ENCODE measurements at regions not wholly inside any gene's neighbourhood (a gene's known extent, or its start where the extent isn't known, plus 50 kb on each side); places are given as distances from the start of the nearest gene placed in this dataset.

- DNase-seq (ENCODE audit: low spot score) = no peak
These were observed 79.6 kb upstream of the UQCRFS1 start for GRCh38 chr19:29292562-29292961.

DNA sequence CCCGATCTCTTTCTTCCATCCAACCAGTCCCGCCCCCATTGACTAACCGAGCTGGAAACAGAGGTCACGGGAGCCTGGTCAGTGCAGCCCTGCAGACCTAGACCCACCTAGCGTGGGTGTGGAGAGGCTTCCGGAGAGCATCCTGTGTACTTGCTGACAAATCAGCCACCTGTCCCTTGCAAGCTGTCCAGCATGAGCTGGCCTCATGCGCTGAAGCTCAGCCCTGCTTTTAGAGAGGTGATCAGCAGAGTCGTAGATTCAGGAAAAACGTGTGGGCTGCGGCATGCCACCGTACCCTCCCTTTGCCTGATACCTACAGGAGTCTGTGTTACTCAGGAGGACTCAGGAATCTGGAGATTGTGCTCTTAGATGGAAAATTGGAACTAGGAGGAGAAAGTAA, 80.3 kb upstream of the UQCRFS1 start:
- DNase-seq (ENCODE audit: low spot score) = no peak

GRCh38 chr19:29293736-29294342, 80.9 kb upstream of the UQCRFS1 start:
- DNase-seq (ENCODE audit: low spot score) = no peak

DNA sequence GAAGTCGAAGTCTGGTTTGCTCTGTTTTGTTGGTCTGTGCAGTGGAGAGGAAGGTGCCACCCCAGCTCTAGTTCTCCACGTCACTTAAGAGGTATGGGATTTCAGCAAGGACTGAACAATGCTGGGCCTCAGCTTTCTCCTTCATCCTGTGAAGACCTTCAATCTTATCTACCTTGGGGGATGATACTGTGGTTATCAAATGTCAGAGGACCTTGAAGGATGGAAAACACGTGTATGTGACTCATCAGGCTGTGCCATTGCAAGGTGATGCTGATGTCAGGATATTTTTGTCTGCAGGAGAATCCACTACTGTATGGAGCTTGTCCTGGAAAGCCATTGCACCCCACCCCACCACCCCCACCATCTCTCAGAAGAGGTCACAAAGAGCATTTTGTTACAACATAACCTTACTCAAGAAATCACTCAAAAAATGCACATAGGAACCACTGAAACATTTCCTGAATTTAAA, 81.4 kb upstream of the UQCRFS1 start:
- DNase-seq (ENCODE audit: low spot score) = no peak

DNA sequence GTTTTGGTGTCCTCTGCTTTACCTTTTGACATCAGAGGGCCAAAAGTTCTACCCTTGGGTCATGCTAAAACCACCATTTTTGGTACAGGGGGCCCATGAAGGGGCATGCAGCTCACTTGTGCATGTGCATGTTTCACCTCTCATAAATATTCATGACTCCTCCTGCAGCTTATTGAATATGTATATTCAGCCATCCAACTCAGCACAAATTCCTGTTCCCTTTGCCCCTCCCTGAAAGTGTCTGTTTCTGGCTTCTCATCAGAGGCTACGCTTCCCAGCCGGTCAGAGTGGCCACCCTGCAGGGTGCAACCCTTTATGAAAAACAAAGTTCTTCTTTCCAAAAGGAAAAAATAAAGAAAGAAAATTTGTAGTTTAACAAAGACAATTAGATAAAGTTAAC, 82.3 kb upstream of the UQCRFS1 start:
- no peak for DNase-seq (ENCODE audit: low spot score)

DNA sequence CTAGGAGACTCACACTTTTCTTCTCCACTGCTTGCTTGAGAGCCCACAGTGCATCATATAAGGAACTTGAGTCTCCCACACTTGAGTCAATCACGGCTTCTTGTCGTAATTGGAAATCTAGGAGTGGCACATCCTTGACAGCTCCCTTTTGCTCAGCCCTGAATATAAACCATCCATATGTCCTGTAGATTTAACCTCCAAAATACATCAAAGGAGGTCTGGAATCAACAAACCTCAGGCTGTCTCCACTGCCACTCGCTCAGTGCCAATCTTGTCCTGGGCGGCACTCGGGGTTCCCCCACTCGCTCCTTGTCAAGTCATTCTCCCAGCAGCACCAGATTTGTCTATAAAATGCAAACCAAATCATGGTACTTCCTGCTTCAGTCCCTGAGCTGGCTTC, 84.4 kb upstream of the UQCRFS1 start:
- DNase-seq (ENCODE audit: low spot score) = no peak

DNA sequence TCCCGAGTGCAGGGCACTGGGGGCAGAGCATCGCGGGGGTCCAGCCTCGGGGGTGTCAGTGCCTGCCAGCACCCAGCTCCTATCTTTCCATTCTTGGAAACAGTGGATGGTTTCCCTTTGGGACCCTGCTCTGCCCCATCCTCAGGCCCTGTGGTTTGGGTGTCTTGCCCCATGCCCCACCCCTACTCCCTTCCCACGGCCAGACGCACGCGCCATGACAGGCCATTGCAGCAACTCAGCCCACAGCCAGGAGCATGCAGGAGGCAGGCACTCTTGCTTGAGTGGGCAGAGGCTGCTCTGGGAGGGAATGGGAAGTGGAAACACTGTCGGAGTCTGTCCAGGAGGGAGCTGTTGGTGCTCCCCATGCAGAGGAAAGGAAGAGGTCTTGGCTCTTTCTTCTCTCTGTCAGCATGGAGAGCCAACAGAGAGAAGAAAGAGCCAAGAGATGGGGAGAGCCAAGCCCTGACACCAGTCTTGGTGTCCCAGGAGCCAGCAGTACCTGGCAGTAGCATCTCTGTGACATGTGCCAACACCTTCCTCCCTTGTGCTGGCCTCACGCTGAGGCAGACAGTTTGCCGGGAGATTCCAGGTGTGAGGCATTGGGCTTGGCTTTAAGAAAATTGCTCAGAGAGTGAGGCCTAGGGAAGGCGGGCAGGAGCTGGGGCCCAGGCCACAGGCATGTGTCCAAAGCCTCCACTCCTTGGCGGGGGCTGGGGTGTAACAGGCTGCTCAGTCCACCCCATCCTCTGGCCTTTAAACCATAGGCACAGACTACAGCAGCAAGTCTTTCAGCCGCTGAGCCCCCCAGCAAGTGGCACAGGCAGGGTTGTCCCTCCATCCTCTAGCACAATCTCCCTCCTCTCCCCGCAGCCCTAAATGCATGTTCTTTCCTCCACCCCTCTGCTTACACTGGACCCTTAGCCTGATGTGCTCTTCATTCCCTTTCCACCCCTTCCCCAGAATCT, 86.7 kb upstream of the UQCRFS1 start:
- no peak for DNase-seq (ENCODE audit: low spot score)

DNA sequence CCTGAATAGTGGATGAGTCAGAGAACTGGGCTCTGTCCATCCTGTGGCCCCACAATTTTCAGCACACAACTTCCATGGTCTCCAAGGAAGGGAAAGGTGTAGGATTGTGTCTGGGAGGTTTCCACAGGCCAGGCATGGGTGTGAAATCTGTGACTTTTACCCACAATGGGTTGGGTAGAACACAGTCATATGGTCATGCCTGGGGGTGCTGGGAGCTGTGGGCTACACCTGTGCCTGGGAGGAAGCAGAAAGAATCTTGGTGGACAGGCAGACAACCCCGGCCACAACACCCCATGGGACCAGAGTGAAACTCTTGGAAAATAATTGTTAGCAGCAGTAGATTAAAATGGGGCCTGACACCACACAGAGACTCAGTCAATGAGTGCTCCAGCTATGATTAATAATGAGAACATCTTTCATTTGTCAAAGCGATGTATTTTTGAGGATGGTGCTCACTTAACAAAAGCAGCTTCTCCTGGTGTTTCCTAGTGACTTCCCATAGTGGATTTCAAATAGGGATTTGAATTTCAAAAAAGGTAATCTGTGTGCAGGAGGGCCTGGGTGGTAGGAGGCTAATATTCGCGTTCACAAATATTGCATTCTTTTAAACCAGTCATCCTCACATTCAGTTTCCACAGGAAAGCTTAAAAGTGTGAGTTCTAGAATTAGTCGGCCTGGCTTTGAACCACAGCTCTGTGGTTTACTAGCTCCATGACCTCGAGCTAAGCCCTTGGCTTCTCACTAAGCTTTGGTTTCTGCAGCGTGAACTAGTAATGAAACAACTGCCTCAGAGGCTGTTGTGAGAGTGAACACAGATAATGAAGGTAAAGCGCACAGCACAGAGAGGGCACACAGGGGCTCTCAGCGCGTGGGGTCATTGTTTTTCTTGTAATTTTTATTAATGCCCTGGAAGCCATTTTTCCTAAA, 89.3 kb upstream of the UQCRFS1 start:
- DNase-seq (ENCODE audit: low spot score) = no peak

DNA sequence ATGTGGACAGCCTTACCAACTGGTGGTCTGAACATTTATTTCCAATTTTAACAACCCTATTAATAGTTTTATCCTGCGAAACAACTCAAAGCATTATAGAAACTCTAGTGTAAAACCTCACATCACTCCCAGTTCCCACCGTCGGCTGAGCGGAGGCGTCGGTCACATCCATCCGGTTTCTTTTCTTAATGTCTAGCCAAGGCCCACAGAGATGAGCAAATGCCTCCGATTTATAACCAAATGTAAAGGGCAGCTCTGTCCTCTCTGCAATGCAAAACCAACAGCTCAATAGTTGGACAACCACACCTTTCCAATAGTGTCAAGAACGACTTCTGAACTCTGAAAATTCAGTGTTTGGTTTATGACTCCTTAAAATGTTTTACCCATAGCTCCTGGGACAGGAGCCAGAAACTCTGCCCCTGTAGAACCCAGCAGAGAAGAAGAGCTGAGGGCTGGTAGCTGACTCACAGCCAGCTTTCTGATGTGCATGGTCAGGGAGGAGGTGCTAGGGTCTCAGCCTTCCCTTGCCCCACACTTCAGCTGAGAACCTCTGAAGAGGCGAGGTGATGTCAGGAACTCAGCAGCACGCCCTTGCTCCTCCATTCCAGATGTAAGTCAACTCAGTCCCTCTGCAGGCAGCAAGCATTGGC, 90.2 kb upstream of the UQCRFS1 start:
- DNase-seq (ENCODE audit: low spot score) = no peak

- no peak for DNase-seq (ENCODE audit: low spot score)
These were observed 90.8 kb upstream of the UQCRFS1 start for GRCh38 chr19:29303719-29304090.

DNA sequence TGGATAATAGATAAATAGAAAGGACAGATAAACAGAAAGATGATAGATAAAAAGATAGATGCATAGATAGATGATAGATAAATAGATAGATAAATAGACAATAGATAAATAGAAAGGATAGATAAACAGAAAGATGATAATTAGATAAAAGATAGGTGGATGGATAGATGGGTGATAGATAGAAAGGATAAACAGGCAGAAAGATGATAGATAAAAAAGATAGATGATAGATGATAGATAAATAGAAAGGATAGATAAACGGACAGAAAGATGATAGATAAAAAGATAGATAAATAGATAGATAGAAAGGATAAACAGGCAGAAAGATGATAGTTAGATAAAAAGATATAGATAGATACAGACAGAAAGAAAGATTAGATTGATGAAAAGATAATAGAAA, 92.3 kb upstream of the UQCRFS1 start:
- no peak for DNase-seq (ENCODE audit: low spot score)

GRCh38 chr19:29308977-29309590, 96.1 kb upstream of the UQCRFS1 start:
- DNase-seq (ENCODE audit: low spot score) = no peak

DNA sequence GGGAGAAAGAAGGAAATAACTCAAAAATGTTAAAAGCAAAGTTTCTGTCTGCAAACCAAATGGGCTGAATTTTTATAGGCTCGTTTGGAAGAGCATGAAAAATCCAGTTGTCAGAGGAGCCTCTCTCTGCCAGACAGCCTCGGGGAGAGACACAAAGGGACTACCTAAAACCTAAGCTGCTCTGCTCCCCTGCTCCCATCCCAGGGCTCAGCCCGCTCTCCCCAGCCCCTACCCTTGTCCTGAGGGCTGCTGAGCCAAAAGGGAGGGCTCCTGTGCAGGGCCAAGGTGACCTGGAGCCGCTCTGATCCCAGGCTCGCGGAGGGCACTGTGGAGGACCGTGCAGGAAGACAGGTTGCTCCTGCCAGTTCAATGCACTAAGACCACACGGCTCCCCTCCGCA, 96.7 kb upstream of the UQCRFS1 start:
- no peak for DNase-seq (ENCODE audit: low spot score)

GRCh38 chr19:29311191-29311790, 98.3 kb upstream of the UQCRFS1 start:
- DNase-seq (ENCODE audit: low spot score) = no peak

- DNase-seq (ENCODE audit: low spot score) = no peak
These were observed 102.7 kb upstream of the UQCRFS1 start for GRCh38 chr19:29315556-29316190.

DNA sequence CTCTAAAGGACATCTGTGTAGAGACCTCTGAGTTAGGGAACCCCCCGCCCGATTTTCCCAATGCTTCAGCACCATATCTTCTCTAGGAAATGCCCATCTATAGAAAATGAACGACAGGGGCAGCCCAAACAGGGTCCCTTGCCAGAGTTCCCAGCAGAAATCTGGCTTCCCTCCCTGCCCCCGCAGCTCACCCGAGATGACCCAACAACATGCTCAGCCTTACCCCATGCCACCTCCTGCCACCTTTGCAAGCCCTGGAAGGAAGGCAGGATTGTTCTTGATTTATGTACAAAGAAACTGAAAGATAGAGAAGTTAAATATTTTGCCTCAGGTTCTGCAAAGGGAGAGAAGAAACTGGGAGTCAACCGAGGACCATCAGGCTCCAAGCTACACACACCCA, 105.6 kb upstream of the UQCRFS1 start:
- no peak for DNase-seq (ENCODE audit: low spot score)

- DNase-seq (ENCODE audit: low spot score) = no peak
These were observed 107.1 kb upstream of the UQCRFS1 start for GRCh38 chr19:29320086-29320485.

- DNase-seq (ENCODE audit: low spot score) = no peak
These were observed 107.7 kb upstream of the UQCRFS1 start for GRCh38 chr19:29320618-29321017.

- DNase-seq (ENCODE audit: low spot score) = no peak
These were observed 108.2 kb upstream of the UQCRFS1 start for GRCh38 chr19:29321116-29321515.

- DNase-seq (ENCODE audit: low spot score) = no peak
These were observed 110.1 kb upstream of the UQCRFS1 start for GRCh38 chr19:29323021-29323430.
